CD4-positive, alpha-beta T cell treated with Interleukin-4 for 4 hours (primary cell): ENCODE measurements at regions not wholly inside any gene's neighbourhood (a gene's known extent, or its start where the extent isn't known, plus 50 kb on each side); places are given as distances from the start of the nearest gene placed in this dataset.

Experiments
- DNase-seq: peaks from one replicate; pipeline ENCODE4 v3.0.0-alpha.2; 2020

GRCh38 chr9:86794391-86795046, 152.8 kb downstream of the GAS1 start:
- DNase-seq = no peak

DNA sequence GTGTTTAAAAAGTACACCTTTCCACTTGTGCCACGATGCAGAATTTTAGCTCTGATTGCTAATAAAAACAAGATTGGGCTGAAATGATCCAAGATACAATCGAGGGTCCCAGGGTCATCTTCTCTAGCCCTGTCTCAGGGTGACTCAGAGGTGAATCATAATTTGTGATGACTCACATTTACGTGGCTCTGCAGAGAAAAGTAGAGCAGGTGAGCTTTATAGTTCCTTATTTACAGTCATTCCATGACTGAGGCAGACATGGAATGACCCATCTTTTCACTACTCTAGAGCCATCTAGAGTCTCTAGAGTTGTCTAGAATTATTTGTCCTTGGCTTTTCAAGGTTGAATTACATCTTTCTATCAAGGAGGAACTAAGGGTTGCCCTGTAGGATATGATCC, 155.2 kb downstream of the GAS1 start:
- DNase-seq = no peak

GRCh38 chr9:86790805-86791204, 156.5 kb downstream of the GAS1 start:
- DNase-seq = no peak

- DNase-seq = no peak
These were observed 158.8 kb downstream of the GAS1 start for GRCh38 chr9:86788456-86788855.

DNA sequence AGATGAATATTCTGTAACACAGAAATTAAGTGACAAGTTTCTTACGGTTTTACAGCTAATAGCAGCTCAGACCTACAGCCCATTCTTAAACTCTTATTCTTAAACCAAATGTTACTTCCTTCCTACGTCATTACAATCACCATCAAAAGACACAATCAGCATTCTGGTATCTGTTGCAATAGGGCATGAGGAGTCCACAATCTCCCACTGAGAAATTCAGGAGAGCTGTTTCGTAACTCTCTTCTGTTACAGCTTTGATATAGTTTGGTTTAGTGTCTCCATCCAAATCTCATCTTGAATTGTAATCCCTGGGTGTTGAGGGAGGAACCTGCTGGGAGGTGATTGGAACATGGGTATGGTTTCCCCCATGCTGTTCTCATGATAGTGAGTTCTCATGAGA, 163.4 kb downstream of the GAS1 start:
- DNase-seq = no peak

GRCh38 chr9:86782831-86783230, 164.5 kb downstream of the GAS1 start:
- DNase-seq = no peak

DNA sequence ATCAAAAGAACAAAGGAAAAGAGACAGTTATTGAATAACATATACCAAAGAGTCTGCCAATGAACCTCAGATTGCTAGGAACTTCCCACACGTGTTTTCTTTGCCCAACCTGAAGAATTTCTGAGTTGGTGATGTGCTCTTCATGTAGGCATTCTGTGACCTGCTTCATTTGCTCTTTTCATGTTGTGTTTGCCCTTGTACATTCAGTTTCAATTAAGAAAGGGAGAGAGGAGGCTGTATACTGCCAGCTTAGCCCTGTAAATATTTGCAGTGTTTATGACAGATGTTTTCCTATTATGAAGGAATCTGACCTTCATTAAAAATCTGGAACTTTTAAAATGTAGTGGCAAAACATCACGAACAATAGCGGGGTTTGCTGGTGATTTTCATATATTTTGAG, 168.5 kb downstream of the GAS1 start:
- DNase-seq = no peak

DNA sequence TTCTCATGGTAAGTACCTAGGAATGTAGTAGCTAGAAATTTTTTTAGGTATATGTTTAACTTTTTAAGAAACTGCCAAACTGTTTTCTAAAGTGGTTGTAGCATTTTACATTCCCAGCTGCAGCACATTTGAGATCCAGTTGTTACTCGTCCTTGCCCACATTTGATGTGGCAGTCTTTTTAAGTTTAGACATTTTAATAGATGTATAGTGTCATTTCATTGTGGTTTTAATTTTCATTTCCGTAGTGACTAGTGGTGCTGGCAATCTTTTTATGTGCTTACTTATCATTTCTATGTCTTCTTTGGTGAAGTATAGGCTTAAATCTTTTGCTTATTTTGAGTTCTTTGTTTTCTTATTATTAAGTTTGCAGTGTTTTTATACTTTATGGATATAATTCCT, 171.6 kb downstream of the GAS1 start:
- no peak for DNase-seq

- no peak for DNase-seq
These were observed 173.2 kb downstream of the GAS1 start for GRCh38 chr9:86774116-86774515.

- DNase-seq = no peak
These were observed 173.8 kb downstream of the GAS1 start for GRCh38 chr9:86773422-86773945.

DNA sequence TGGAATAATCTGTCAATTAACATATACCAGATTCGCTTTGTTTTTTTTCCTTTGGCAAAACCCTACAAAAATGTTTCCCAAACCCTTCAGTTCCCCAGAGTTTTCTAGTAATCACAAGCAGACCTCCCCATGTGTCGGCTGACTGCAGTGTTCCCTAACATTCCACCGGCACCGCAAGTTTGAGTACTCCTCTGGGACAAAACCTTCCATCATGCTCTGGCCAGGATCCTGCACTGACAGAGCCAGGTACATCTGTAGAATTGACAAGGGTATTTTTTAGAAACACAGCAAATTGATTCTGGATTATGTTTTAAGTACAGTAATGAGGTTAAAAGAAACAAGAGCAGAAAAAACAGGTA, 174.7 kb downstream of the GAS1 start:
- DNase-seq = no peak

DNA sequence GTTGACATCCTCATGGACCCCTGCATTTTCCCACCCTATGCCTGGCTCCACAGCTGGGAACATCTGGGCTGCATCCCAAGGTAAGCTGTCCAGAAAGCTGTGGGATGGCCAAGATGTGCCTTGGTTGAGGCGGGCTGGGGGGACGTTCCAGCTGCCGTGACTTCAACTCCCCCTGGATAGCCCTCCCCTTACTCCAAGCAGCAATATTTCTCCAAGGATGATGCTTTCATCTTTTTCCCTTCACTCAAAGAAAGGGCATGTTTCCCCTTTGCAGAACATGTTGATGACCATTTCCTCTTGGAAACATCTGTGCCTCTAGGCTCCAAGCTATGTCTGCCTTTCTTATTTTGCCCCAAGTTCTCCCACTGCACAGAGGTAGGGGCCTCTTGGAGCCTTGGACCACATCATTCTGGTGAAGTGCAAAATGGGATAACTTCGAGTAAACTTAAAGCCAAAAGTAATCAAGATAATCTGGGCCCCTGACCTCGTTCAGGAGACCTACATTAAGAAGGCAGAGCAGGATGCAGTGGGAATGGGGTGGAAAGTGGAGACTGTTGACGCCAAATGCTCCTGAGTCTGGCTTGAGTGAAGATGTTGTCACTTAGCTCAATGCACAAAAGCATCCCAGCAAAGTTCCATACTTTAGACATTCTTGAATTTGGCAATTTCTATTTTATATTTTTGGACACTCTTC, 175.2 kb downstream of the GAS1 start:
- no peak for DNase-seq

DNA sequence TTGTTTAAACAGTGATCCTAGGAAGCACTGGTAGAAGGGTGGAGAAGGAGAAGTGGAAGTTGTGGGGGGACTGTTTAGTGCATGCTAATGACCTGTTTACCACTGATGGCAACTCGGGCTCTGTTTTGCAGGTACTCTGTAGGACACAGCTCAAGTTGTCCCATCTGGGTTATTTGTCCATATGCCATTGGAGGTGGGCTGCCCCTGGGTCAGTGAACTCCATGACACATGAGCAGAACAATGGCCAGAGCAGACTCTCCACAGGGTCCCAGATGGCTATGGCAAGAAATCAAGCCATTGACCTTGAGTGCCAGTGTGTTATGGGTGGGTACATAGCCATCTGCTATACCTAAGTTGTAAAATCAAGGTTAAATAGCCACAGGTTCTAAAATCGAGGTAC, 175.9 kb downstream of the GAS1 start:
- no peak for DNase-seq

DNA sequence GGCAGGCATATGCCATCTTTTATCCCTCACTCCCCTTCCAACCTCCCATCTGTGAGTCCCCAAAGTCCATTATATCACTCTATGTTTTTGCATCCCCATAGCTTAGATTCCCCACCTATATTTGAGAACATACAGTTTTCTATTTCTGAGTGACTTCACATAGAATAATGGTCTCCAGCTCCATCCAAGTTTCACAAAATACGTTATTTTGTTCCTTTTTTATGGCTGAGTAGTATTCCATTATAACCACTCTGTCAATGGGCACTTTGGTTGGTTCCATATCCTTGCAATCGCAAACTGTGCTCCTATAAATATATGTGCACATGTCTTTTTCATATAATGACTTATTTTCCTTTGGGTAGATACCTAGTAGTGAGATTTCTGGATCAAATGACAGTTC, 178.6 kb downstream of the GAS1 start:
- no peak for DNase-seq

DNA sequence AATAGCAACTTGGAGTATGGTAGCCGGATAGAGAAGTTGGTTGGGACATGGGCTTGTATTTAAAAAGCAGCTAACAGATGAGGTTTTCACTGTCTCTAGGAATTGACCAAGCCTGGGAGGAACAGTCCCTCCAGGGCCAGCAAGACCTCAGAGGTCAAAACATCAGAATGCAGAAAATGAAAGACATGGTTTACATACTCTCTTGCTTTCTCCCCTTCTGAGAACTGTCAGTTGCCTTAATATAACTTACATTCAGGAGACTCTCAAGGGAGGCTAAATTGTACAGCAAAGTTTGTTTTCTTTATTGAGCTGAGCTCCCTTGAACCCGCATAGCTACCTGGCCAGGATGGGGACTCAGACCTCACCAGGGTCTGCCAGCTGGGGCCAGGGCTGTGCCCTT, 179.3 kb downstream of the GAS1 start:
- DNase-seq = no peak

- no peak for DNase-seq
These were observed 179.9 kb downstream of the GAS1 start for GRCh38 chr9:86767373-86767772.

GRCh38 chr9:86766912-86767311, 180.4 kb downstream of the GAS1 start:
- no peak for DNase-seq

- no peak for DNase-seq
These were observed 180.8 kb downstream of the GAS1 start for GRCh38 chr9:86766511-86766910.

GRCh38 chr9:86765746-86766430, 181.4 kb downstream of the GAS1 start:
- DNase-seq = no peak

- no peak for DNase-seq
These were observed 182.5 kb downstream of the GAS1 start for GRCh38 chr9:86764671-86765343.

GRCh38 chr9:86764221-86764624, 183.1 kb downstream of the GAS1 start:
- DNase-seq = no peak

DNA sequence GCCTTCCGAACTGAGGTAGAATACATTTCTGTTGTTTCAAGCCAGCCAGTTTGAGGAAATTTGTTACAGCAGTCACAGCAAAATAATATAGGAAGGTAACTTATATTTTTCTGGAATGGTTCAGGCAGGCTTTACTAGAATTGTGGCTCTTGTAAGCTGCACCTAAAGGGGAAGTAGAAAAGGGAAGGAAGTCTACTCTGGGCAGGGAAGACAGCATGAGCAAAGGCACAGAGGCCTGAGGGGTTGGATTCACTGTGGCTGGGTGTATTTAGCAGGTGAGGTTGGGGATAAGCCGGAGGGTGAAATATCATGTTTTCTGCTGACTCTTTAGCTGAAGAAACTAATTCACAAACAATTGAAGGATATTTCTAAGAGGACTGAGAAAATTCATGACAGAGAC, 183.5 kb downstream of the GAS1 start:
- no peak for DNase-seq

DNA sequence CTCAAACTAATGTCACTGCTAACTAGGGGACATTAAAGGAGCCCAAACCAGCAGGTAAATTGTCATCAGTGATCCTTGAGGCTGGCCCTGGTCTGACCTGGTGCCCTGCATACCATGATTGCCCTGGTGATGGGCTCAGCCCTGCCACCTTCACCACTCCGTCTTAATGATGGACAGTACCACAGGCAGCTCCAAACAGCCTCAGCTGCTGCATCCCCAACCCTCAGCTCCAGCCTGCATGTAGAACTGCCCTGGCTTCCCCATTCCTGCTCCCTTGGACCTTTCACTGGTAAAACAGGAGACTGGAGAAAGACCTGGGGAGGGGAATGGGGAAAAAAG, 190.0 kb downstream of the GAS1 start:
- DNase-seq = no peak
